Upper lobe of right lung (tissue), 1 donor: ENCODE measurements at regions not wholly inside any gene's neighbourhood (a gene's known extent, or its start where the extent isn't known, plus 50 kb on each side); places are given as distances from the start of the nearest gene placed in this dataset.

ENCODE experiments used
- ATAC-seq: fragments of 200-7000 bp; cut with Tn5 transposase; one replicate; pipeline ENCODE4 v1.9.1; 2020; ENCODE audit warnings: mild to moderate bottlenecking, moderate library complexity
- DNase-seq: peaks from one replicate; pipeline ENCODE4 v3.0.0-alpha.2; 2020
- H3K27ac ChIP-seq: fragments of 200-600 bp; one replicate; pipeline ENCODE4 v1.8.0; 2022
- H3K27me3 ChIP-seq: fragments of 200-600 bp; one replicate; pipeline ENCODE4 v1.8.0; 2022; ENCODE audit warnings: mild to moderate bottlenecking
- H3K36me3 ChIP-seq: fragments of 200-600 bp; one replicate; pipeline ENCODE4 v1.8.0; 2022
- H3K4me1 ChIP-seq: fragments of 200-600 bp; one replicate; pipeline ENCODE4 v1.8.0; 2022
- H3K4me3 ChIP-seq: fragments of 200-600 bp; one replicate; pipeline ENCODE4 v1.8.0; 2022; ENCODE audit warnings: mild to moderate bottlenecking
- H3K9me3 ChIP-seq: fragments of 200-600 bp; one replicate; pipeline ENCODE4 v1.8.0; 2022
- intact Hi-C: fragments of 100-400 bp; cut with DNase I; formaldehyde crosslinking; loops from one replicate; pipeline ENCODE4 v1.11.0; 2022
- TF ChIP-seq, protein P1 (sequence below): fragments of 200-600 bp; IDR thresholded peaks from one replicate; pipeline ENCODE4 v1.8.0; 2022; ENCODE audit warnings: antibody characterized with exemption
- donor health status: DM: no; HTN: yes; CAD: no; lungs with severe emphysema.

DNA sequence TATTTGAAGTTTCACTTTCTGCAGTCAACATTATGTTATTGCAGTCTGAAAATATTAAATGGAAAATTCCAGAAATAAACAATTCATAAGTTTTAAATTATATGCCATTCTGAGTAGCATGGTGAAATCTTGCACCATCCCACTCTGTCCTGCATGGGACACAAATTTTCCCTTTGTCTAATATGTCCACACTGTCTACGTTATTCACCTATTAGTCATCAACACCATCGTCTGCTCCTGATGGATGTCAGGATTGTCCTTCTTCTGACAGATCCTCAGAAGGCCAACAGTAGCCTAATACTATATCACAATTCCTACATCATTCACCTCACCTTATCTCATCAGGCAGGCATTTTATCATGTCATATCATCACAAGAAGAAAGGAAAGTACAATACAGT is 163.1 kb downstream of the TXNL1 start:
- Histone ChIP-seq H3K27ac (no peak overlapping the region), H3K4me1 (no peaks in the 10 kb centered on the region)
- TF ChIP-seq, protein P1, sequence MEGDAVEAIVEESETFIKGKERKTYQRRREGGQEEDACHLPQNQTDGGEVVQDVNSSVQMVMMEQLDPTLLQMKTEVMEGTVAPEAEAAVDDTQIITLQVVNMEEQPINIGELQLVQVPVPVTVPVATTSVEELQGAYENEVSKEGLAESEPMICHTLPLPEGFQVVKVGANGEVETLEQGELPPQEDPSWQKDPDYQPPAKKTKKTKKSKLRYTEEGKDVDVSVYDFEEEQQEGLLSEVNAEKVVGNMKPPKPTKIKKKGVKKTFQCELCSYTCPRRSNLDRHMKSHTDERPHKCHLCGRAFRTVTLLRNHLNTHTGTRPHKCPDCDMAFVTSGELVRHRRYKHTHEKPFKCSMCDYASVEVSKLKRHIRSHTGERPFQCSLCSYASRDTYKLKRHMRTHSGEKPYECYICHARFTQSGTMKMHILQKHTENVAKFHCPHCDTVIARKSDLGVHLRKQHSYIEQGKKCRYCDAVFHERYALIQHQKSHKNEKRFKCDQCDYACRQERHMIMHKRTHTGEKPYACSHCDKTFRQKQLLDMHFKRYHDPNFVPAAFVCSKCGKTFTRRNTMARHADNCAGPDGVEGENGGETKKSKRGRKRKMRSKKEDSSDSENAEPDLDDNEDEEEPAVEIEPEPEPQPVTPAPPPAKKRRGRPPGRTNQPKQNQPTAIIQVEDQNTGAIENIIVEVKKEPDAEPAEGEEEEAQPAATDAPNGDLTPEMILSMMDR, result no peak

DNA sequence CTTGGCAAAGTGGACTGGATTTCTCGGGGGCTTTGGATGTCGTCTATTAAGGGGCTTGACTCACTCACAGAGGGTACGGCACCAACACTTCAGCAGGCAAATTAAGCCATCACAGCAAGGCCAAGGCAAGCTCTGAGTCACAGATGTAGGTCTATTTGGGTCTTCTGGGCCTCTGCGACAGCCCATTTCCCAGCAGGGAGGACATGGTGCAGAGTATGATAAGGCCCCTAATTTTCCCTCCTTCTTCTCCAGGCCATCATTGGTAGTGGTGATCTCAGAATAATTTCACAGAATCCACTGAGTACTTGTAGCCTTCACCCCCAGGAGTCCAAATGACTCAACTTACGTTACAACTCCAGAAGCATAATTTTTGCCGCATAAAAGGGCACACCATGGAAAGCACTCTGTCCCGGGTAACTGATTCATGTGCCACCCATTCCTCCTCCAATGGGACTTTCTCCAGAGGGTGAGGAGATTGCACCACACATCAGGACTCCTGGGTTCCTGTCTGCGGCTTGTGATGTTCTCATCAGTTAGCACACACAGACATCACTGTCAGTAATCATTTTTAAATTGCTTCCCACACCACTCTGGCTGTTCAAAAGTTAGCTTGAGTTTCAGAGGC is 164.9 kb downstream of the TXNL1 start:
- peak; percentile 58 for ATAC-seq
- intact Hi-C loops, result no loop called here
- no peaks in the 10 kb centered on the region for H3K36me3 ChIP-seq
- H3K4me3 ChIP-seq, result no peak overlapping the region
- no peak for DNase-seq
- no peak overlapping the region for H3K27ac ChIP-seq
- no peaks in the 10 kb centered on the region for H3K4me1 ChIP-seq
- TF ChIP-seq, protein P1, result no peak
- no peaks in the 10 kb centered on the region for H3K27me3 ChIP-seq
- H3K9me3 ChIP-seq, result no peaks in the 10 kb centered on the region

More for the DNA sequence above, 163.1 kb downstream of the TXNL1 start:
- no peak for DNase-seq
- H3K27me3 ChIP-seq, result no peaks in the 10 kb centered on the region
- ATAC-seq, result no peak
- H3K36me3 ChIP-seq, result no peaks in the 10 kb centered on the region
- H3K4me3 ChIP-seq, result no peak overlapping the region
- intact Hi-C loops, result no loop called here
- H3K9me3 ChIP-seq, result no peaks in the 10 kb centered on the region

DNA sequence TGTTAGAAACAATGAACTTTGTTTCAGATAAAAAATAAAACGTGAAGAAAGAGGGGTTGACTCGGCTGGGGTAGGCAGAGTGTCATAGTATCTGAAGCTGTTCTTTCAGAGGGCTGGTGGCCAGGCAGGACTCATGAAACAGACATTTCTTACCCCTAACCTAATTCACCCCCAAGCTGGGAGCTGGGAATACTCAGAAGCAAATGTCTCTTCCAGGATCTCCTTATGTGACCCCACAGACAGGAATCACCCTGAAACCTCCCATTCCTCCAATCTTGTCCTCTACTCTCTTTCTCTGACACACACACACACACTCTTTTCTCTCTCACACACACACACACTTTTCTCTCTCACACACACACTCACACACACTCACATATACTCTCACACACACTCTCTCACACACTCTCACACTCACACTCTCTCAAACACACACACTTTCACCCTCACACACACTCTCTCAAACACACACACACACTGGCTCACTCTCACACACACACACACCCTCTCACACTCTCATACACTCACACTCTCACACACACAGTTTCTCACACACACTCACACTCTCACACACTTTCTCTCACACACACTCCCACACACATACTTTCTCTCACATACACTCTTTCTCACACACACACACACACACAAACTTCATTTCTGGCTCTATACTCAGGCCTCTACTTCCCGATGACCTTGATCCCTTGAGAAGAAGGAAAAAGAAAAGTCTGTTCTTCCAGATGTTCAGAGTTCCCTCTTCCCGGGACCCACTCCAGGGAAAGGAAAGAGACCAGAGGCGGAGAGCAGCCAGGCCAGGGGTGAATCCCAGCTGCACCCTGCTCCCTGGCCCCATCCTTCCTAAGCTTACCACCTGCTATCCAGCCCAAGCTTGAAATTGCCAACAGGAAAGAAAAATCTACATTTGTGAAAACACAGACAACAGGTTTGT is 167.7 kb downstream of the TXNL1 start:
- DNase-seq, result no peak
- TF ChIP-seq, protein P1, result no peak

DNA sequence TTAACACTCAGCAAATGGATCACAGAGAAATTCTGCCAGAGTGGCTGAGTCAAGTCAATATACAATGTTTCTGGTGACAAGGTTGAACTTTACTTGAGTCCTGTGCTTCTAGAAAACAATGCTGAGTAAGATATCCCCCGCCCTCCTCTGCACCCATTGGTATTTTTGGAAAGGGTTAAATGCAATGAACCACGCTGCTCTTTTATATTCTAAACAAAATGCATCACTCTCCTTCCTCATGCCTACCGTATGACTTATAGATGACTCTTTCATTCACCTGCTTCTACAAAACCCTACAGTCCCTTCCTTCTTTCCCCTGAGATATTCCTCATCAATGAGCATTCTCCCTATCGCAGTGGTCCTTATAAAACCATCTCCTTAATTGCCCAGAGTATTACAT is 168.8 kb downstream of the TXNL1 start:
- H3K9me3 ChIP-seq, result no peaks in the 10 kb centered on the region
- TF ChIP-seq, protein P1, result no peak
- DNase-seq (no peak), ATAC-seq (no peak)
- intact Hi-C loops, result no loop called here
- no peak overlapping the region for H3K4me3 ChIP-seq
- H3K27me3 ChIP-seq, result no peaks in the 10 kb centered on the region
- H3K4me1 ChIP-seq, result no peaks in the 10 kb centered on the region
- H3K36me3 ChIP-seq, result no peaks in the 10 kb centered on the region
- no peak overlapping the region for H3K27ac ChIP-seq

More for the DNA sequence above, 167.7 kb downstream of the TXNL1 start:
- Histone ChIP-seq H3K27me3 (no peaks in the 10 kb centered on the region), H3K9me3 (no peaks in the 10 kb centered on the region), H3K36me3 (no peaks in the 10 kb centered on the region), H3K4me1 (no peaks in the 10 kb centered on the region), H3K27ac (no peak overlapping the region), H3K4me3 (no peak overlapping the region)
- intact Hi-C loops, result no loop called here
- no peak for ATAC-seq

DNA sequence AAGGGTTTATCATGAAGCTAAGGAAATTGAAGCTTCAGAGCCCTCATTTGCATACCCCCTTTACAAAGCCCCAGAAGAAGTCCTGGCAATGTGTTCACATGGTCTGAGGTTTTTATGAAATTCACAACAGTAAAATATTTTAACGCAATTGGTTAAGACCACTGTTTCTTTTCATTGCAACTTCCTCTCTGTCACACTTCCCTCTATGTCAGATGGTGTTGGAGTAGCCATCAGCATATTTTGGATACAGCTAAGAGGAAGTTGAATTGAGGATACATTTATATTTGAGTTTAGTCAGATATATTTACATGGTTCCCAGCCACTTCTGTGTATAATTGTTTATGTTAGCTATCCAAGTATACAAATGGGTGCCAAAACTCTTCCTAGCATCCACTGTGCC is 170.0 kb downstream of the TXNL1 start:
- no peaks in the 10 kb centered on the region for H3K4me1 ChIP-seq
- H3K36me3 ChIP-seq, result no peaks in the 10 kb centered on the region
- no peaks in the 10 kb centered on the region for H3K27me3 ChIP-seq
- intact Hi-C loops, result no loop called here
- TF ChIP-seq, protein P1, result no peak
- ATAC-seq, result peak; percentile 80
- H3K9me3 ChIP-seq, result no peaks in the 10 kb centered on the region
- DNase-seq, result no peak
- peak overlapping the region; percentile 47 for H3K27ac ChIP-seq
- H3K4me3 ChIP-seq, result no peak overlapping the region
